Pancreas (tissue), 10 donors: ENCODE measurements at regions not wholly inside any gene's neighbourhood (a gene's known extent, or its start where the extent isn't known, plus 50 kb on each side); places are given as distances from the start of the nearest gene placed in this dataset.
A peak's percentile ranks its signal among the peaks of the same experiment; 100 is the strongest.

Source experiments
- ATAC-seq, 4 donors: fragments of 200-7000 bp; cut with Tn5 transposase; one replicate each; pipeline versions ENCODE4 v1.8.0 to v1.9.1; 2020; ENCODE audit warnings: mild to moderate bottlenecking in 4 of 4, moderate library complexity in 4 of 4
- DNase-seq, 6 donors: peaks; one replicate each; pipeline ENCODE4 v3.0.0-alpha.2; 2020
- FAIRE-seq: peaks from 2 replicates; lab custom pipeline; 2012; peaks lifted over from hg19 to GRCh38; lab: Jason Lieb, UNC
- H3K27ac ChIP-seq, 4 donors: fragments of 200-600 bp; sonication (generic); 1 replicate in 3 of 4; 2 replicates in 1 of 4; pipeline versions ENCODE4 v1.5.0 to v1.8.0; 2020
- H3K27me3 ChIP-seq, 4 donors: fragments of 200-600 bp; one replicate each; pipeline ENCODE4 v1.8.0; 2021
- H3K36me3 ChIP-seq, 3 donors: fragments of 200-600 bp; sonication (generic) in 1 of 3; one replicate each; pipeline versions ENCODE4 v1.5.0 to v1.8.0; 2020 to 2021
- H3K4me1 ChIP-seq, 3 donors: fragments of 200-600 bp; one replicate each; pipeline ENCODE4 v1.8.0; 2021
- H3K4me3 ChIP-seq, 4 donors: fragments of 200-600 bp; sonication (generic) in 2 of 4; one replicate each; pipeline versions ENCODE4 v1.5.0 to v1.8.0; 2020 to 2021
- H3K9me3 ChIP-seq, 4 donors: fragments of 200-600 bp; one replicate each; pipeline ENCODE4 v1.8.0; 2021
- WGBS, 2 donors: extraction: QIAGEN DNeasy Blood & Tissue Kit; methylation state at CpG; one replicate each; pipeline ENCODE4 v1.1.7; 2013; 5-methylcytosine and 5-hydroxymethylcytosine counted together
- intact Hi-C, 3 donors: fragments of 100-400 bp; cut with DNase I; formaldehyde crosslinking; loops; one replicate each; pipeline versions ENCODE4 v1.11.1 to v1.14.2; 2022
- TF ChIP-seq, protein P1 (sequence below), 4 donors: fragments of 200-600 bp; sonication (generic) in 3 of 4; IDR thresholded peaks; one replicate each; pipeline versions ENCODE4 v1.5.0 to v1.8.0; 2021; ENCODE audit warnings: antibody characterized with exemption in 4 of 4
- donor health status: healthy with polysubstance abuse.
- donor health status: DM: no; HTN: no; CAD: no; lungs with moderate emphysema.
- donor health status: DM: no; HTN: no; CAD: no.
- donor health status: control.
- donor health status: control.
- donor health status: Bipolar disorder and iron deficiency.
- donor health status: DM: yes; HTN: yes; CAD: no.
- donor health status: DM: no; HTN: no; CAD: no.
- donor health status: DM: no; HTN: no; CAD: no.
- donor health status: DM: yes; HTN: yes; CAD: no.

DNA sequence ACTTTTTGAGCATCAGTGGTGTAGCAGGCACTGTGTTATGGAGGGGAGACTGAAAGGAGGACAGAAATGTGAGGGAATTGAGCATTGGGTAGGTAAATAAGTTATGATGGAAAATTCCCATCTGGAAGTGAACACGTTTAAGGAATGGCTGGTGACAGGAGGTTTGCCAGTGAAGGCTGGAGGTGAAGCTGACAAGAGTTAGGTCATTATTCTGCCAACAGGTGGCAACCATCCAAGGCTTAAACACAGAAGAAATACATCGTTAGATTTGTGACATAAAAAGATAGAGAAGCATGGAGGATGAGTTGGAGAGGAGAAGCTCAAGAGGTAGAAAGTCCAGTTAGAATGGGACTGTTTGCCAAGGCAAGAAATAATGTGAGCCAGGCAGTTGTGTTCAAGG lies 455.3 kb upstream of the SGCD start:
- no peaks in the 10 kb centered on the region for H3K9me3 ChIP-seq
- TF ChIP-seq, protein P1, sequence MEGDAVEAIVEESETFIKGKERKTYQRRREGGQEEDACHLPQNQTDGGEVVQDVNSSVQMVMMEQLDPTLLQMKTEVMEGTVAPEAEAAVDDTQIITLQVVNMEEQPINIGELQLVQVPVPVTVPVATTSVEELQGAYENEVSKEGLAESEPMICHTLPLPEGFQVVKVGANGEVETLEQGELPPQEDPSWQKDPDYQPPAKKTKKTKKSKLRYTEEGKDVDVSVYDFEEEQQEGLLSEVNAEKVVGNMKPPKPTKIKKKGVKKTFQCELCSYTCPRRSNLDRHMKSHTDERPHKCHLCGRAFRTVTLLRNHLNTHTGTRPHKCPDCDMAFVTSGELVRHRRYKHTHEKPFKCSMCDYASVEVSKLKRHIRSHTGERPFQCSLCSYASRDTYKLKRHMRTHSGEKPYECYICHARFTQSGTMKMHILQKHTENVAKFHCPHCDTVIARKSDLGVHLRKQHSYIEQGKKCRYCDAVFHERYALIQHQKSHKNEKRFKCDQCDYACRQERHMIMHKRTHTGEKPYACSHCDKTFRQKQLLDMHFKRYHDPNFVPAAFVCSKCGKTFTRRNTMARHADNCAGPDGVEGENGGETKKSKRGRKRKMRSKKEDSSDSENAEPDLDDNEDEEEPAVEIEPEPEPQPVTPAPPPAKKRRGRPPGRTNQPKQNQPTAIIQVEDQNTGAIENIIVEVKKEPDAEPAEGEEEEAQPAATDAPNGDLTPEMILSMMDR (IDR thresholded peaks at IDR 0.05): no peak
- 32 to 35% methylated on average over 2 of the region's 2 CpGs for WGBS, 2 donors
- ATAC-seq: no peak
- FAIRE-seq: no peak
- H3K4me3 ChIP-seq: no peak overlapping the region
- intact Hi-C loops: no loop called here
- no peaks in the 10 kb centered on the region for H3K27me3 ChIP-seq
- H3K4me1 ChIP-seq: no peaks in the 10 kb centered on the region
- H3K36me3 ChIP-seq: no peaks in the 10 kb centered on the region
- DNase-seq: no peak
- H3K27ac ChIP-seq: no peak overlapping the region

DNA sequence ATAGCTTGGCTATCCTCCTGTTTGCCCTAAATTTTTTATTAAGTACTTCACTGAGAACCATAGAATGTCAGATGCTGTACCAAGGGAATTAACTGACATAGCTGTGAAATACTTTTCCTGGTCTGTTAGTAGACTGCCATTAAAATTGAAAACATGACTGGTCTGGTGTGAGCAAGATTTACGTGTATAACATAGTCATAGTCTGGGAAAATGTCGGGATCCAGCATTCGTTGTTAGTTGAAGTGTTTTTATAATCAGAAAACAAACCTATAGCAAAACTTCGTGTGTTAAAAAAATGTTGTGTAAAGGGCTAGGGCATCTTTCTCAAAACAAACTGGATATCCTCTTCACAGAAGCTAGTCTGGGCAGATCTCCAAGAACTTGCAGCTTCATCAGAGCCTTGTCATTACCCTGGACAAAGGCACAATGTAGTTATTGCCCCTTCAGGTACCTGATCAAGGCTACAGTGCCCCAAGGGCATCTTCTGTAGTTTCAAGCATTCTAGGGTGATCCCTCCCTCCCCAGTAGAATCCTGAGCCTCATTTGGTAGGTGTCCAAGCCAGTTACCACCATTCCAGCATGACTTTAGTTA lies 454.2 kb upstream of the SGCD start:
- ATAC-seq: no peak
- 49 to 64% methylated on average over 4 of the region's 4 CpGs for WGBS, 2 donors
- no peak overlapping the region for H3K4me3 ChIP-seq
- no peaks in the 10 kb centered on the region for H3K36me3 ChIP-seq
- H3K4me1 ChIP-seq: no peaks in the 10 kb centered on the region
- no peak for DNase-seq
- H3K27ac ChIP-seq: no peak overlapping the region
- H3K27me3 ChIP-seq: no peaks in the 10 kb centered on the region
- intact Hi-C loops: no loop called here
- FAIRE-seq: no peak
- TF ChIP-seq, protein P1 (IDR thresholded peaks at IDR 0.05): no peak
- no peaks in the 10 kb centered on the region for H3K9me3 ChIP-seq

DNA sequence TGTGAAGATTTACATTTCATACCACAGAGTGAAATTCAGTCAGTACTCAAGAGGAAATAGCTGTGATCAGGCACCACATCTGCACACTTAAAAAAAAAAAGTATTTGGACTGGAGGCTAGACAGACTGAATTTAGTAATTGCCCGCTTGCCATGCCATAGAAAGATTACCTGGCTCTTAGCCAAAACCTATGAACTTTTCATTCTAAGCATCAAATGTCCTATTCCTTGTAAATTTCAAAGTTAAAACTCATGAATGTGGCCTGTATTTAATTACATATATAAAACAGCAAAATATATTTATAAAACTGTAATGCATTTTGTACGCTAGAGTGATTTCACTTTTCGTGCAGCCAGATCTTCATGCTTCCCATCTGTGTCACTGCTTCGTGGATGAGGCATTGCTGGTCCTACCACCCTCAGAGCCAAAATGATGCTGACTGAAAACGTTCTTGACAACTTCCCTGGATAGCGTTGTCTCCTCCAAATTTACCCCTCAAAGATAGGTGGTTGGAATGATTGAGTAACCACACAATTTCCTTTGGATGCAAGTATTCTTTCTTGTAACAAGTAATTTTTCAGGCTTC lies 447.9 kb upstream of the SGCD start:
- 62 to 68% methylated on average over 6 of the region's 6 CpGs for whole genome bisulfite sequencing, 2 donors
- ATAC-seq (no peak), FAIRE-seq (no peak), DNase-seq (no peak)
- no peak overlapping the region for H3K27ac ChIP-seq
- no peaks in the 10 kb centered on the region for H3K9me3 ChIP-seq
- TF ChIP-seq, protein P1 (IDR thresholded peaks at IDR 0.05): no peak
- no peaks in the 10 kb centered on the region for H3K4me1 ChIP-seq
- intact Hi-C loops: no loop called here
- H3K27me3 ChIP-seq: no peaks in the 10 kb centered on the region
- no peak overlapping the region for H3K4me3 ChIP-seq
- H3K36me3 ChIP-seq: no peaks in the 10 kb centered on the region

DNA sequence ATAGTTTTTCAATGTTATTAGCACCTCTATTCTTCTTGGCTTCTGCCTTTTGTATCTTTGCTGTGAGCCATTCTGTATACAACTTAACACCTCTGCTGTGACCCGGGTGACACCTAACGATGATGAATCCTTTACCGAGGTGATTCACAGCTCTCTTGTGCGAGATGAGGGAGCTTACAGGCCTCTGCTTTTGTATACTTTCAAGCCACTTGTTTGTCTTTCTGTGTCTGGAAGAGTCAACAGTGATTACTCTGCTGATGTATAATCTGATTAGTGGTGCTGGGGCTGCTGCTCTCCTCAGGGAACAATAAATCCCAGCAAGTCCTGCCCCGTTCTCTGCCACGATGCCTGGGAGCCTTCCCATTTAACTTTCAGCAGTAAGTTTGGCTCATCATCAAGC lies 442.9 kb upstream of the SGCD start:
- H3K36me3 ChIP-seq: no peaks in the 10 kb centered on the region
- no peaks in the 10 kb centered on the region for H3K4me1 ChIP-seq
- TF ChIP-seq, protein P1 (IDR thresholded peaks at IDR 0.05): no peak
- WGBS, 2 donors: 11 to 18% methylated on average over 6 of the region's 6 CpGs
- no peaks in the 10 kb centered on the region for H3K27me3 ChIP-seq
- H3K9me3 ChIP-seq: no peaks in the 10 kb centered on the region
- no peak overlapping the region for H3K27ac ChIP-seq
- DNase-seq (no peak), ATAC-seq (peak in 1 of 4 donors; percentile 25), FAIRE-seq (no peak)
- no peak overlapping the region for H3K4me3 ChIP-seq
- intact Hi-C loops: no loop called here

DNA sequence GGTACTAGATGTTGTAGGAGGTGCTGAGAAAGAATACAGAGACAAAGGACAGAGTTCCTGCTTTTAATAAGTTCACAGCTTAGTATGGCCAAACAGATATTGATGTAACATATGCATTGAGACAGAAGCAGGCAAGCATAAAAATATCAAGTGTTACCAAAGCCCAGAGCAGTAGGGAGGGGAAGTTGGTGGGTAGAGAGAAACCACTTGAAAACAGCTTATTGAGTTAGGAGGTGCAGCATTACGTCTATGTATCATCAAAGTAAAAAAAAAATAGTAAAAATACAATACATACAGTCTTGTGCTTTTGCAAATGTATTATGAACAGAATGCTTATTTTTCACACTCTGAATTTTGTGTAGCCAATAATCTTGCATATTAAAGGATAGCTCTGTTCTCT lies 441.8 kb upstream of the SGCD start:
- H3K4me1 ChIP-seq: no peaks in the 10 kb centered on the region
- TF ChIP-seq, protein P1 (IDR thresholded peaks at IDR 0.05): no peak
- H3K27me3 ChIP-seq: no peaks in the 10 kb centered on the region
- no peak overlapping the region for H3K27ac ChIP-seq
- FAIRE-seq: no peak
- H3K36me3 ChIP-seq: no peaks in the 10 kb centered on the region
- WGBS, 2 donors: 21% methylated on average over 1 of the region's 1 CpG; no CpG with 5 or more reads in 1 of the 2 donors
- H3K4me3 ChIP-seq: no peak overlapping the region
- ATAC-seq: no peak
- H3K9me3 ChIP-seq: no peaks in the 10 kb centered on the region
- DNase-seq: no peak
- intact Hi-C loops: no loop called here
